OCI-LY7 (cell line): ENCODE measurements at regions not wholly inside any gene's neighbourhood (a gene's known extent, or its start where the extent isn't known, plus 50 kb on each side); places are given as distances from the start of the nearest gene placed in this dataset.

ENCODE experiments used
- CTCF ChIP-seq: fragments of 200-600 bp; sonication (generic); conservative IDR thresholded peaks from 2 replicates; pipeline ENCODE4 v1.5.1; 2014; ENCODE audit warnings: mild to moderate bottlenecking, antibody characterized with exemption, low read length, moderate library complexity, mixed read lengths
- EZH2phosphoT487 ChIP-seq: fragments of 200-600 bp; sonication (generic); IDR thresholded peaks from 2 replicates; pipeline ENCODE4 v1.6.1; 2018; ENCODE audit warnings: low read depth, borderline replicate concordance, mild to moderate bottlenecking, mixed run types, antibody characterized with exemption, low read length, moderate library complexity, mixed read lengths

- TF ChIP-seq CTCF (no peak), EZH2phosphoT487 (no peak)
Measured at GRCh38 chrY:16608679-16609078, 1271.3 kb downstream of the CDY2B start.
